ENCODE measurements at regions not wholly inside any gene's neighbourhood (a gene's known extent, or its start where the extent isn't known, plus 50 kb on each side); places are given as distances from the start of the nearest gene placed in this dataset.
"Not testable (repeated sequence)": the region's sequence is repeated elsewhere in the genome, so short reads cannot be mapped to it uniquely, and the experiment has no call there.

DNA sequence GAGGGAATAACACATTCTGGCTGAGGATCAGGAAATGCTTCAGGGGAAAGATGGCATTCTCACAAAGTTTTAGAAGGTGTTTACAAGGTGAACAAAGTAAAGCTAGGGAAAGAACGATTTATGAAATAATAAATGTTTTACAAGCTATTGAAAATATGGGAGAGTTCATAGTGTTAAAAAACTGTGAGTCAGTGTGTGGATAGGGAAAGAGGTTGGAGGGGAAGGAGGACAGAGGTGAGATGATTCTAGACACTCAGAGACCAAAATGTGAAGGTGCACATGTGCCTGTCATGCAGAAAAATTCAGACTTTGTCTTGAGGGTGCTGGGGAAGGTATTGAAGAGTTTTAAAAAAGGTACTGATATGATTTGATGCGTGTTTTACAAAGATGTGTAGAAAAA lies 476.1 kb downstream of the TDRD3 start:
- DNase-seq: no peak

GRCh38 chr13:60869941-60870613 lies 473.1 kb downstream of the TDRD3 start:
- DNase-seq: no peak

DNA sequence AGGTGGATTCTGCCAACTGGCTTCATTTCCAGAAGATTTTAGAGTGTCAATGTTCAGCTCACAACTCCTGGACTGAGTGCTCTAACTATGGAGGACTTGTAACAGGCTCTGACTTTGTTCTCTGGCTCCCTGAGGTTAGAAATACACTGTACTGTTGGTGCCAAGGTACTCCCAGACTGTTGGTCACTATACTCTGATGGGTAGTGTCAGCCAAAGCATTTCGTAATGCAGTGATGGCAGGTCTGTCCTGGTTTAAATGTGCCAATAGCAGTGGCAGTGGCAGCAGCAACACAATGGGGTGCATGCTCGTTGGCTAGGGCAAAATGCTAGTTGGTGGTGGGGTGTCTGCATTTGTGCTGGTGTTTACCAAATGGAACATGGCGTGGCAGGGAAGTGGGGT lies 472.2 kb downstream of the TDRD3 start:
- DNase-seq: no peak

DNA sequence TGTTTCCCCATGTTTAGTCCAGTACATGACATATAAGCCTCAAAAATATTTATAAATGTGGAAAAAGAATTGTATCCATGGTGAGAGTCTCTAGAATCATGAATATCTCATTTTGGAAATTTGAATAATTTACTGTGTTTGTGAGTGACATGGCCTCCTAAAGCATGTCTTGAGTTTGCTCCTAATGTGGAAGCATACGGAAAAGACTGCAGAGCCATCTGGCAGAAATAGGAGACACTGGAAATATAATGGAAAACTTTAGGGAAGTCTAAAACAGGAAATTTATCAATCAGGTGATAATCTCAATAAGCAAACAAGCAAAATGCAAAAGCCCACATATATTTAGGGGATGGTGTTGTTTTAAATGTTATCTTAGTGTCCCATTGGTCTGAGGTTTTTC lies 465.0 kb downstream of the TDRD3 start:
- DNase-seq: no peak

DNA sequence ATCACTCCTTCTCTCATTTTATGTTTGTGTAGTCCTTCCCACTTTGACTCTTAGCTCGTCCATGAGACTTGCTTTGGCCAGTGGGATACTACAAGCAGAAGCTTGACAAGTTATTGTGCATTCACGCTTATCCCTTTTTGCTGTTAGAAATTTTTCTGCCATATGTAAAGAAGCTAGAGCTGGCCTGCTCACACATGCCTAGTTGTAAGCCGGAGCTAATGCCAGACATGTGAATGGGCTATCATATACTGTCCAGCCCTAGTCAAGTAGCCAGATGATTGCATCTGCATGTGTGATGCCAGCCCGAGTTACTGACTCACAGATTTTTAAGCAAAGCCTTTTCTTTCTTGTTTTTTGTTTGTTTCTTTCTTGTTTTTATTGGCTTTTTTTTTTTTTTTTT lies 460.7 kb downstream of the TDRD3 start:
- no peak for DNase-seq

GRCh38 chr13:60852886-60853285 lies 455.9 kb downstream of the TDRD3 start:
- DNase-seq: no peak

DNA sequence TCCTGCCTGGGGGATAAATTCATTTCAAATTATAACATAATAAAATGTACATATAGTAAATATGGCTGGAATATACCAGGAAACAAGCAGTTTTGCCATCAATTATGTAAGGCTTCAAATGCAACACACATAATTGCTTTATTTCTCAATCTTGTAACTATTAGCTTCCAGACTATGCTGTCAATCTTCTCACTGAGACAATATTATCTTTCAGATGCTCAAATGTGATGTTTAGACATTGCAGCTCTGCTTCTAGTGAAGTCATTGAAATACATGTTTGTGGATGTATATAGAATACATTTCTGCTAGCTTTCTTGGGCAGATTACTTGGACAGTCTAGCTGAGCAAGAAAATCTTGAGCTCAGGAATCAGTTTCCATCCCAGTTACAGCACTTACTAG lies 454.4 kb downstream of the TDRD3 start:
- no peak for DNase-seq

- DNase-seq: no peak
Observed at GRCh38 chr13:60850526-60850925, 453.5 kb downstream of the TDRD3 start.

GRCh38 chr13:60838581-60838980 lies 441.6 kb downstream of the TDRD3 start:
- DNase-seq: no peak

DNA sequence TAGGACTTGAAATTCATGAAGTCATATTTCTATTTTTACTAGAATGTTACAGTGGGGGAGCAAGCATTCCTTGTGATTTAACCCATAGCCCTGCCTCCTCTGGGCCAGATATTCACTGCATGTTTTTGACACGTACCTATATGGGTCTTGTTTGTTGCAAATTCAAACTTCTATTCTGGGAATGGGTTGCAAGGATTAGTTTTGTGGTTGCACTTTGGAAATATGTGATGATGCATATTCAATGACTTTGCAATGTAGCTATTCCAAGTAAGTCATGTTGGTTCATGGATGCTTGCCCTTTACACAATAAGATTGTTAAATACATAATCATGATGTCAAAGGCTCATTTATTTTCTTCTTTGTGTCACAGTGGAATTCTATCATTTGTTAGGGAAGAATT lies 440.8 kb downstream of the TDRD3 start:
- DNase-seq: no peak

DNA sequence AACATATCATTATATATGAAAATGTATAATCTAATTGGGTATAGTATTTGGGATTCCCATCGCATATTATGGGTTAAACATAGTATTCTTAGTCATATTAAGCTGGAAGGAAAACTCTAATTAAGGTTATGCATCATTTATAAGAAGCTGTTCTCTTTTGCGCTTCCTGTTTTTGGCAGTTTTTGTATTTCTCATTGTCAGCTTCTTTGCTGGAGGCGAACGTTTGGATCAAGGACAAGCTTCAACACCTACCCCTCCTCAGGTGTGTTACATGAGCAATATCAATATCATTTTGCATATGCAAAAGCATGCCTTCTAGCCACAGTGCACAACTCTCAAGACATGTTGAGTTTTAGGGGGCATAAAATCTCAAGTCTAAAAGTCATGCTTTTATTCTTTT lies 439.8 kb downstream of the TDRD3 start:
- no peak for DNase-seq

DNA sequence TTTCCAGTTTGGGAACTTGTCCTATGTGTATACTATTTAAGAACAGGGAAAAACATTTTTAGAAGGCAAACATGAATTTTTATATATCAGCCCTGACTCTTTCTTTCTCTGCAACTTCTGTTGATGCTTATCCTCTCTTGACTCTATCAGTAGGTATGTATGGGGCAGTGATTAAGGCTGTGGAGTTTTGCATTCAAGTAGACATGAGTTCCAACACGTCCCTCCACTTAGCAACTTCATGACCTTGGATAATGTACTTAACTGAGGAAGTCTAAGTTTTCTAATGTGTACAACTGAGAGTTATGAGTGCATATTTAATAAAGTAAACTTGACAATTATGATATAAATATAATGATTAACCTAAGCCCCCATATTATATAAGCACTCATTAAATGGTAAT lies 414.6 kb downstream of the TDRD3 start:
- no peak for DNase-seq

- not testable (repeated sequence) for DNase-seq
Observed at GRCh38 chr13:60805640-60806039, 408.6 kb downstream of the TDRD3 start.

DNA sequence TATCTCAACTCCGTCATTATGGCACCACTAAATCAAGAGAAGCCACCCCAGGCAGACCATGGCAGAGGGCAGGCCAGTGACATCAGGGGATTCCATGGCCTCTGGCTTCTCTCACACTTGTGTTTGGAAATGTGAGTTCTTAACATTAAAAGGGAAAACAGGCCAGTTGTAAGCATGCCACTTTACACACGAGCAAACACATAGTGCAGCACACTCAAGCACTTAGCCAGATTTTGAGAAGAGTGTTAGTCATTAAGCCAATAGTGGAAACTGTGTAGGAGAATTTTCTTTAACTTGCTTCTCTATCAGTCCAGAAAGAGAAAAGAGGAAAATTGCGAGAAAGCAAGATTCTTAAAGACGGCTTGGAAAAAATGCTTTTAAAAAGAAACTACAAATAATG lies 401.5 kb downstream of the TDRD3 start:
- no peak for DNase-seq

- DNase-seq: no peak
Observed at GRCh38 chr13:60797112-60797511, 400.1 kb downstream of the TDRD3 start.

- no peak for DNase-seq
Observed at GRCh38 chr13:60794751-60795150, 397.7 kb downstream of the TDRD3 start.

DNA sequence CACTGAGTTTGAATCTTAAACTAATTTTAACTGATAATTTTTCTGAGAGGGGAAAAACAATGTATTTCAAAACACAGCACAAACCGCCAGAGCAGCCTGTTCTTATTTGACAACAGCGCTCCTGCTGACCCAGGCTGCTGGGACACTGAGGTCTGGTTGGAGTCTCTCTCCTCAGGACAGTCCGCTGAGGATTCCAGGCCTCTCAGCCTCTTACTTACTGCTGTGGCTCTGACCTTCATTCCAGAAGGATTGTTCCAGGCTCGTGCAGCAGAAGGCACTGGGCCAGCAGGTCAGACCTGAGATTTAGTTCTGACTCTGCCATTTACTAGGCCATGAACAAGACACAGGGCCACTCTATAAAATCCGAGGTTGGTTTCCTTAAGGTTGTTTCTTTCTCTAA lies 393.6 kb downstream of the TDRD3 start:
- DNase-seq: no peak

DNA sequence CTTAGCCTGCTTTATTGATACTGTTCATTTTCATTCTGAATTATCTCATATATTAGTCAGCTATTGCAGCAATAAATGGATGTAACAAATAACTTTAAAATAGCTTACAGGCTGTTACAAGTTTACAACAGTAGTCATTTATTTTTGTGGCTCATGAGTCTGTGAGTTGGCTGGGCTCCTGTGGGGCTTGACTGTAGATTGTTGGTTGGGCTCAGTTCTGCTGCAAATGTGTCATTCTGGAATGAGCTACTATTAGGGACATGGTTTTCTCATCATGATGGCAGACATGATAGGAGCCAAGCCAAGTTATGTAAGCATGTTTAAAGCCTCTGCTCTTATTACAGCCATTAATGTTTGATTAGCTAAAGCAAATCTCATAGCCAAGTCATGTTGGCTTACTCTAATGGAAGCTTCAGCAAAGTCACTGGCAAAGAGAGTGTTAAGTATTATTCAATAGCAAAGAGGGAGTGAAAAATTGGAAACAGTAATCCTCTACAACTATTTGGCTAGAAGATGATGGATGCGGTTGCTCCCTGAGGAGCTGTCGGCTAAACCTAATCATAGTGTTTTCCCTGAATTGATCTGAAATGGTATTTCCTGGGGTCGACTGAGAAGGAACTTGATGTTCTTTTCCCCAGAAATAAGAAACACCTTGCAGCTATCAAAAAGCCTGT lies 391.3 kb downstream of the TDRD3 start:
- no peak for DNase-seq

- DNase-seq: no peak
Observed at GRCh38 chr13:60787083-60787482, 390.1 kb downstream of the TDRD3 start.

DNA sequence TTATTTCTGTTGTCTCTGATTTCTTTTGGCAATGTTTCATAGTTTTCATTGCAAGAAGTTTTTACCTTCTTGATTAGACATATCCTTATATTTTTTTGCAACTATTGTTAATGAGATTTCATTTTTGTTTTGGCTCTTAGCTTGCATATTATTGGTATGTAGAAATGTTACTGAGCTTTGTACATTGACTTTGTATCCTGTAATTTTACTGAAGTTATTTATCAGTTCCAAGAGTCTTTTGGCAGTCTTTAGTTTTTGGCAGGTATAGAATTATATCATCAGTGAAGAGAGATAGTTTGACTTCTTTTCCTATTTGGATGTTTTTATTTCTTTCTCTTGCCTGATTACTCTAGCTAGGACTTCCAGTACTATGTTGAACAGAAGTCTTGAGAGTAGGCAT lies 375.7 kb downstream of the TDRD3 start:
- DNase-seq: no peak

- no peak for DNase-seq
Observed at GRCh38 chr13:60765700-60766411, 368.8 kb downstream of the TDRD3 start.

- DNase-seq: no peak
Observed at GRCh38 chr13:60759499-60759898, 362.5 kb downstream of the TDRD3 start.

DNA sequence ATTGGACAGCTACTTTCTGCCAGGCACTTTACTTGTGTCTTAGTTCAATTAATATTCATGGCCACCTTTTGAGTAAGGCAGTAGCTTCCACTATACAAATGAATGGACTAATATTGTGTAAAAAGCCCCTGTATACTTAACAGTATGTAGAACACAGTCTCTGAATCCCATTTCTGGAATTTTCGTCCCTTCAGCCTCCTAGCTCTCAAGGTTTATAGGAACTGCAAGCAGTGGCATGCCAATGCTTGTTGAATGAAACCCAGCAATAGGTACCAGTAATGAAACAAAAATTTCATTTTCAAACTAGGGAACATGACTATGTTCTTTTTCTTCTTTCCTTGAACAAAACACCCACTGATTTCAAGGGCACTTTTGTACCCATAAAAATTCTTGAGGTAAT lies 361.6 kb downstream of the TDRD3 start:
- no peak for DNase-seq

DNA sequence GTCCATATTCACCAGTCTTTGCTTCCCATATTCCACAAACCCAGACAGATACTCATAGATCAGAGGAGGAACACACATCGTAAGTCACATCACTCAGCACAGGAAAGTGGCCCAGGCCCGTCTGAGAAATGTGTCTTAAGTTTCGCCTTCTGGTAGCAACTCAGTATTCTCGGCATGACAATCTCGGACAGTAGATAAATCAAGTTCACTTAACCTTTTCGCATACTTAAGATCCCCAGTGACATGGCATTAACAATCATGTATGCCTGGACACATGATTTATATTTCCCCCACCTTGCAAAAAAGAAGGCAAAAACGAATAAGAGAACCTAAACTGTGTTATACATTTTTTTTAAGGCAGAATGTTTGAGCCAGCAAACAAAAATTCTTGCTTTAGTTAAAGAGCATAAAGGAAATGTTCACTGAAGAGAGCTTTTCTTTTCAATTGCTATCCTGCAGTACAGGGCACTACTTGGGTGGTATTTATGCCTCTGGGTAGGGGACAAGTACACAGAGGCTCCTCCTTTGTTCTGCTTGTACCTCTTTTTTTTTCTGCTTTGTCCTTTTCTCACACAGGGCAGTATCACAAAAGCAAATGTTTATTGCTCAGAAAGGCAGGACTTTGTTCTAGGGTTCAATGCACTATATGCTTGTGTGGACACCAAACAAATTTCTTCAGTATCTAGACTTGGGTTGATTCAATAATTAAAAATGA lies 360.6 kb downstream of the TDRD3 start:
- DNase-seq: no peak
